HCT116 (cell line): ENCODE measurements at regions not wholly inside any gene's neighbourhood (a gene's known extent, or its start where the extent isn't known, plus 50 kb on each side); places are given as distances from the start of the nearest gene placed in this dataset.

ENCODE experiments used
- ATAC-seq: fragments of 200-7000 bp; cut with Tn5 transposase; 2 replicates; pipeline ENCODE4 v1.9.1; 2020; ENCODE audit warnings: mild to moderate bottlenecking, moderate library complexity
- BruUV-seq: library from RNA; stranded (reverse); fragments of 400-500 nt; replicated peaks from 2 replicates; lab custom pipeline; 2021; lab: Mats Ljungman, UMichigan
- CTCF ChIA-PET: fragments of 300-600 bp; sonication (Branson Sonifier 250); formaldehyde crosslinking; loops from one replicate; lab custom pipeline; 2021; ENCODE audit warnings: antibody characterized with exemption; lab: Charles Lee
- POLR2A ChIA-PET: fragments of 300-600, 350-600 bp; sonication (Branson Sonifier 250); formaldehyde crosslinking; loops from one replicate; lab custom pipeline; 2021; ENCODE audit warnings: antibody characterized with exemption; lab: Charles Lee
- RAD21 ChIA-PET, 2 experiments: fragments of 300-600 bp; sonication (Branson Sonifier 250); formaldehyde crosslinking; loops; one replicate each; lab custom pipeline; 2023; ENCODE audit warnings: low total read pairs in 2 of 2; ENCODE audit not compliant: uncharacterized antibody in 2 of 2, unreplicated experiment in 2 of 2, low non-redundant PET in 1 of 2; lab: Charles Lee
- DNase-seq: peaks from one replicate; pipeline ENCODE4 v3.0.0-alpha.2; 2010; ENCODE audit warnings: low read depth, low spot score
- H2AFZ ChIP-seq: fragments of 200-600 bp; shearing (Covaris generic), sonication (generic); 2 replicates; pipeline ENCODE4 v1.6.1; 2017; ENCODE audit warnings: low read depth, mixed run types, mixed read lengths, antibody characterized with exemption, low read length; ENCODE audit not compliant: poor library complexity, severe bottlenecking
- H3K27ac ChIP-seq: 2 replicates; pipeline ENCODE4 v1.5.1; 2012; ENCODE audit warnings: low read depth, low read length
- H3K27me3 ChIP-seq: fragments of 200-600 bp; sonication (generic); 2 replicates; pipeline ENCODE4 v1.6.1; 2016; ENCODE audit warnings: mixed run types, low read length, mixed read lengths; ENCODE audit not compliant: insufficient read depth
- H3K36me3 ChIP-seq, 2 experiments: fragments of 200-500 bp in 1 of 2; fragments of 200-600 bp in 1 of 2; sonication (Bioruptor generic) in 1 of 2; sonication (generic) in 1 of 2; 2 replicates each; pipeline versions ENCODE4 v1.5.1 to v1.6.1; 2014 to 2016; ENCODE audit warnings: low read length in 2 of 2, inconsistent platforms in 1 of 2, mixed read lengths in 1 of 2, mixed run types in 1 of 2; ENCODE audit not compliant: insufficient read depth in 2 of 2, control insufficient read depth in 1 of 2
- H3K4me1 ChIP-seq, 2 experiments: fragments of 200-600 bp in 1 of 2; sonication (generic) in 1 of 2; 2 replicates each; pipeline versions ENCODE4 v1.5.1 to v1.6.1; 2012 to 2017; ENCODE audit warnings: low read length in 2 of 2, inconsistent platforms in 1 of 2, mild to moderate bottlenecking in 1 of 2, mixed read lengths in 1 of 2, mixed run types in 1 of 2, moderate library complexity in 1 of 2; ENCODE audit not compliant: insufficient read depth in 2 of 2, control insufficient read depth in 1 of 2
- H3K4me2 ChIP-seq: fragments of 200-600 bp; sonication (generic); 2 replicates; pipeline ENCODE4 v1.6.1; 2017; ENCODE audit warnings: mixed run types, low read length, mixed read lengths
- H3K4me3 ChIP-seq, 2 experiments: fragments of 200-600 bp in 1 of 2; sonication (generic) in 1 of 2; replicated peaks in 1 of 2; 2 replicates each; pipeline ENCODE4 v1.5.1; 2011 to 2016; ENCODE audit warnings: low read length in 2 of 2, control low read depth in 1 of 2, low read depth in 1 of 2, mild to moderate bottlenecking in 1 of 2, mixed read lengths in 1 of 2, mixed run types in 1 of 2
- H3K79me2 ChIP-seq: fragments of 200-600 bp; sonication (generic); 2 replicates; pipeline ENCODE4 v1.6.1; 2017; ENCODE audit warnings: mild to moderate bottlenecking, mixed run types, low read length, moderate library complexity, mixed read lengths; ENCODE audit not compliant: insufficient read depth
- H3K9ac ChIP-seq: fragments of 200-600 bp; sonication (generic); 2 replicates; pipeline ENCODE4 v1.6.1; 2016; ENCODE audit warnings: low read length, mixed read lengths
- H3K9me2 ChIP-seq: fragments of 200-600 bp; sonication (generic), shearing (Covaris generic); 2 replicates; pipeline ENCODE4 v1.6.1; 2017; ENCODE audit warnings: mixed run types, mild to moderate bottlenecking, moderate library complexity; ENCODE audit not compliant: insufficient read depth
- H3K9me3 ChIP-seq, 2 experiments: fragments of 200-500 bp in 1 of 2; fragments of 200-600 bp in 1 of 2; sonication (Bioruptor generic) in 1 of 2; sonication (generic) in 1 of 2; 2 replicates each; pipeline ENCODE4 v1.6.1; 2014 to 2017; ENCODE audit warnings: low read length in 2 of 2, mixed read lengths in 2 of 2, inconsistent platforms in 1 of 2, low read depth in 1 of 2, mild to moderate bottlenecking in 1 of 2, mixed run types in 1 of 2, moderate library complexity in 1 of 2; ENCODE audit not compliant: control insufficient read depth in 1 of 2, insufficient read depth in 1 of 2
- H4K20me1 ChIP-seq: fragments of 200-600 bp; sonication (generic), shearing (Covaris generic); 2 replicates; pipeline ENCODE4 v1.6.1; 2017; ENCODE audit warnings: mixed run types, mild to moderate bottlenecking, moderate library complexity; ENCODE audit not compliant: insufficient read depth
- ATF3 ChIP-seq: IDR thresholded peaks from 2 replicates; pipeline ENCODE4 v1.6.1; 2012
- CBX3 ChIP-seq: IDR thresholded peaks from 2 replicates; pipeline ENCODE4 v1.6.1; 2012; ENCODE audit warnings: low read depth
- CEBPB ChIP-seq: IDR thresholded peaks from 2 replicates; pipeline ENCODE4 v1.6.1; 2012; ENCODE audit warnings: low read depth
- EGR1 ChIP-seq: IDR thresholded peaks from 2 replicates; pipeline ENCODE4 v1.6.1; 2012; ENCODE audit warnings: low read depth
- ELF1 ChIP-seq: IDR thresholded peaks from 2 replicates; pipeline ENCODE4 v1.6.1; 2012; ENCODE audit warnings: low read depth, borderline replicate concordance
- EZH2phosphoT487 ChIP-seq: fragments of 200-600 bp; IDR thresholded peaks from 2 replicates; pipeline ENCODE4 v1.6.1; 2018; ENCODE audit warnings: antibody characterized with exemption, borderline replicate concordance
- FOSL1 ChIP-seq: IDR thresholded peaks from 2 replicates; pipeline ENCODE4 v1.6.1; 2012; ENCODE audit warnings: low read depth
- JUND ChIP-seq: IDR thresholded peaks from 2 replicates; pipeline ENCODE4 v1.6.1; 2012
- POLR2AphosphoS5 ChIP-seq: IDR thresholded peaks from 2 replicates; pipeline ENCODE4 v1.6.1; 2011; ENCODE audit warnings: mild to moderate bottlenecking, low read depth, low read length, moderate library complexity
- RAD21 ChIP-seq: IDR thresholded peaks from 2 replicates; pipeline ENCODE4 v1.6.1; 2012; ENCODE audit warnings: low read depth, mild to moderate bottlenecking
- REST ChIP-seq: IDR thresholded peaks from 2 replicates; pipeline ENCODE4 v1.6.1; 2012; ENCODE audit warnings: low read depth
- SIN3A ChIP-seq: IDR thresholded peaks from 2 replicates; pipeline ENCODE4 v1.6.1; 2012; ENCODE audit warnings: low read depth
- SRF ChIP-seq: IDR thresholded peaks from 2 replicates; pipeline ENCODE4 v1.6.1; 2012; ENCODE audit warnings: low read depth
- ZBTB33 ChIP-seq: IDR thresholded peaks from 2 replicates; pipeline ENCODE4 v1.6.1; 2011; ENCODE audit warnings: mild to moderate bottlenecking, low read length, moderate library complexity; ENCODE audit not compliant: insufficient replicate concordance; ENCODE audit errors: extremely low read depth
- ZFX ChIP-seq: fragments of 450-650 bp; IDR thresholded peaks from 2 replicates; pipeline ENCODE4 v1.6.1; 2017
- ZNF274 ChIP-seq: fragments of 200-500 bp; sonication (Bioruptor generic); IDR thresholded peaks from 2 replicates; pipeline ENCODE4 v1.6.1; 2014; ENCODE audit warnings: mild to moderate bottlenecking, low read depth, low read length, inconsistent platforms
- intact Hi-C: fragments of 100-400 bp; cut with micrococcal nuclease; formaldehyde crosslinking; loops from 2 replicates; pipeline ENCODE4 v1.10.0; 2022

GRCh38 chr1:95382000-95382786, 148.2 kb downstream of the RWDD3 start:
- CTCF ChIA-PET: no interaction called here
- H3K4me2 ChIP-seq: no peak overlapping the region
- ATAC-seq: no peak
- no peak overlapping the region for H3K27ac ChIP-seq
- no peaks in the 10 kb centered on the region for H3K79me2 ChIP-seq
- H2AFZ ChIP-seq: no peak overlapping the region
- RAD21 ChIA-PET: no interaction called here
- no peaks in the 10 kb centered on the region; the same call in 1 of the 2 replicates for H4K20me1 ChIP-seq
- H3K4me1 ChIP-seq: no peaks in the 10 kb centered on the region
- H3K36me3 ChIP-seq: no peaks in the 10 kb centered on the region
- H3K9me2 ChIP-seq: no peaks in the 10 kb centered on the region
- no peak for TF ChIP-seq SIN3A
- TF ChIP-seq JUND: no peak
- no peak for TF ChIP-seq CBX3
- no peak for TF ChIP-seq CEBPB
- no peak for TF ChIP-seq ZFX
- H3K9ac ChIP-seq: no peak overlapping the region
- H3K9me3 ChIP-seq: no peaks in the 10 kb centered on the region
- H3K27me3 ChIP-seq: peaks cover 36% of the 10 kb centered on the region
- no peak overlapping the region for H3K4me3 ChIP-seq
- POLR2A ChIA-PET: no interaction called here
- DNase-seq: no peak
- intact Hi-C loops: no loop called here
- no TSS peak for BruUV-seq

GRCh38 chr1:95383111-95383510, 149.1 kb downstream of the RWDD3 start:
- POLR2A ChIA-PET: no interaction called here
- H3K4me3 ChIP-seq: no peak overlapping the region
- no peak overlapping the region for H3K9ac ChIP-seq
- no peaks in the 10 kb centered on the region for H3K9me3 ChIP-seq
- no peaks in the 10 kb centered on the region; the same call in 1 of the 2 replicates for H4K20me1 ChIP-seq
- no TSS peak for BruUV-seq
- intact Hi-C loops: no loop called here
- H3K79me2 ChIP-seq: no peaks in the 10 kb centered on the region
- H2AFZ ChIP-seq: no peak overlapping the region
- ATAC-seq: no peak
- RAD21 ChIA-PET: no interaction called here
- no peaks in the 10 kb centered on the region for H3K36me3 ChIP-seq
- H3K9me2 ChIP-seq: no peaks in the 10 kb centered on the region
- no peaks in the 10 kb centered on the region for H3K4me1 ChIP-seq
- CTCF ChIA-PET: no interaction called here
- peaks cover 29% of the 10 kb centered on the region for H3K27me3 ChIP-seq
- no peak overlapping the region for H3K27ac ChIP-seq
- no peak overlapping the region for H3K4me2 ChIP-seq
- DNase-seq: no peak
- TF ChIP-seq POLR2AphosphoS5 (no peak), JUND (no peak), RAD21 (no peak), ZBTB33 (no peak), CBX3 (no peak), ZNF274 (no peak), ATF3 (no peak), SRF (no peak), EGR1 (no peak), EZH2phosphoT487 (no peak), FOSL1 (no peak), ELF1 (no peak), REST (no peak)
